Keratinocyte (primary cell): ENCODE measurements at regions not wholly inside any gene's neighbourhood (a gene's known extent, or its start where the extent isn't known, plus 50 kb on each side); places are given as distances from the start of the nearest gene placed in this dataset.
"Not testable (repeated sequence)": the region's sequence is repeated elsewhere in the genome, so short reads cannot be mapped to it uniquely, and the experiment has no call there.

Source experiments
- DNase-seq: peaks from one replicate; pipeline ENCODE4 v3.0.0-alpha.2; 2011; ENCODE audit warnings: low read depth, missing footprints, low spot score
- FAIRE-seq: peaks from 2 replicates; lab custom pipeline; 2011; peaks lifted over from hg19 to GRCh38; lab: Jason Lieb, UNC
- H2AFZ ChIP-seq: 2 replicates; pipeline ENCODE4 v1.6.0; 2012; ENCODE audit warnings: low read length, control low read depth, inconsistent platforms; ENCODE audit not compliant: control insufficient read depth
- H3K27ac ChIP-seq: 2 replicates; pipeline ENCODE4 v1.5.1; 2011; ENCODE audit warnings: low read length; ENCODE audit not compliant: control insufficient read depth, insufficient read depth
- H3K27me3 ChIP-seq: 3 replicates; pipeline ENCODE4 v1.6.0; 2011; ENCODE audit warnings: low read length; ENCODE audit not compliant: control insufficient read depth, insufficient read depth; ENCODE audit errors: extremely low read depth
- H3K36me3 ChIP-seq, 2 experiments: 2 replicates in 1 of 2; 3 replicates in 1 of 2; pipeline ENCODE4 v1.5.1; 2011; ENCODE audit warnings: low read length in 2 of 2, mild to moderate bottlenecking in 1 of 2; ENCODE audit not compliant: control insufficient read depth in 2 of 2, insufficient read depth in 2 of 2; ENCODE audit errors: extremely low read depth in 1 of 2
- H3K4me1 ChIP-seq: 3 replicates; pipeline ENCODE4 v1.5.1; 2011; ENCODE audit warnings: low read length; ENCODE audit not compliant: control insufficient read depth, insufficient read depth; ENCODE audit errors: extremely low read depth
- H3K4me2 ChIP-seq: 3 replicates; pipeline ENCODE4 v1.6.0; 2011; ENCODE audit warnings: low read depth, low read length; ENCODE audit not compliant: control insufficient read depth, insufficient read depth; ENCODE audit errors: extremely low read depth
- H3K4me3 ChIP-seq, 3 experiments: fragments of 200-600 bp in 1 of 3; sonication (generic) in 1 of 3; 2 replicates in 2 of 3; 3 replicates in 1 of 3; pipeline ENCODE4 v1.5.1; 2011 to 2016; ENCODE audit warnings: low read length in 3 of 3, mild to moderate bottlenecking in 3 of 3, control low read depth in 2 of 3, inconsistent platforms in 1 of 3, low read depth in 1 of 3, mixed read lengths in 1 of 3, mixed run types in 1 of 3, moderate library complexity in 1 of 3; ENCODE audit not compliant: control insufficient read depth in 2 of 3, insufficient read depth in 2 of 3; ENCODE audit errors: extremely low read depth in 1 of 3
- H3K79me2 ChIP-seq: 2 replicates; pipeline ENCODE4 v1.6.0; 2012; ENCODE audit warnings: low read length; ENCODE audit not compliant: control insufficient read depth, insufficient read depth
- H3K9ac ChIP-seq: 3 replicates; pipeline ENCODE4 v1.6.0; 2011; ENCODE audit warnings: low read length; ENCODE audit not compliant: control insufficient read depth, insufficient read depth; ENCODE audit errors: extremely low read depth
- H3K9me1 ChIP-seq: 3 replicates; pipeline ENCODE4 v1.6.0; 2011; ENCODE audit warnings: low read length; ENCODE audit not compliant: control insufficient read depth, insufficient read depth; ENCODE audit errors: extremely low read depth
- H3K9me3 ChIP-seq: 2 replicates; pipeline ENCODE4 v1.5.1; 2012; ENCODE audit warnings: low read depth, low read length; ENCODE audit not compliant: control insufficient read depth
- H4K20me1 ChIP-seq: 3 replicates; pipeline ENCODE4 v1.6.0; 2011; ENCODE audit warnings: low read length; ENCODE audit not compliant: control insufficient read depth, insufficient read depth; ENCODE audit errors: extremely low read depth
- CTCF ChIP-seq, 3 experiments: IDR thresholded peaks in 1 of 3; conservative IDR thresholded peaks in 1 of 3; optimal IDR thresholded peaks in 1 of 3; 2 replicates in 2 of 3; 3 replicates in 1 of 3; pipeline versions ENCODE3 to v1.5.1; 2011; ENCODE audit warnings: low read length in 3 of 3, mild to moderate bottlenecking in 3 of 3, moderate library complexity in 2 of 3, control low read depth in 1 of 3, inconsistent platforms in 1 of 3; ENCODE audit not compliant: insufficient read depth in 2 of 3; ENCODE audit errors: extremely low read depth in 1 of 3
- EZH2 ChIP-seq: IDR thresholded peaks from one replicate; pipeline ENCODE4 v1.6.1; 2012; ENCODE audit warnings: inconsistent platforms, mild to moderate bottlenecking, low read length, moderate library complexity
- dilution Hi-C: fragments of 300-500 bp; cut with MboI; formaldehyde crosslinking; loops from one replicate; pipeline ENCODE4 v1.7.0; 2020; ENCODE audit warnings: low sequenced_read_pairs; ENCODE audit not compliant: extremely low pct_ligation_motif_present

- no peaks in the 10 kb centered on the region for H3K36me3 ChIP-seq
- dilution Hi-C loops, result no loop called here
- H3K4me1 ChIP-seq, result no peaks in the 10 kb centered on the region
- no peak for FAIRE-seq
- no peak overlapping the region for H3K9ac ChIP-seq
- no peaks in the 10 kb centered on the region for H4K20me1 ChIP-seq
- H3K4me2 ChIP-seq, result no peak overlapping the region
- no peaks in the 10 kb centered on the region for H3K27me3 ChIP-seq
- H3K9me1 ChIP-seq, result no peaks in the 10 kb centered on the region
- no peak for DNase-seq
- H3K79me2 ChIP-seq, result no peaks in the 10 kb centered on the region
- no peak overlapping the region for H3K4me3 ChIP-seq
- H3K9me3 ChIP-seq, result no peaks in the 10 kb centered on the region
- TF ChIP-seq CTCF (optimal IDR thresholded peaks at IDR 0.05 in 1 of 3, IDR thresholded peaks at IDR 0.05 in 1 of 3, conservative IDR thresholded peaks at IDR 0.05 in 1 of 3; ENCODE audit: extremely low read depth in 1 of 3, insufficient read depth in 2 of 3, low read length in 3 of 3) (no peak), EZH2 (no peak)
- H3K27ac ChIP-seq, result no peak overlapping the region
- no peak overlapping the region for H2AFZ ChIP-seq
Observed at GRCh38 chr7:65301007-65301406, 72.6 kb upstream of the ZNF92 start.

- Histone ChIP-seq H2AFZ (no peak overlapping the region), H3K9me1 (no peaks in the 10 kb centered on the region), H4K20me1 (no peaks in the 10 kb centered on the region), H3K9ac (no peak overlapping the region), H3K27ac (no peak overlapping the region), H3K4me1 (no peaks in the 10 kb centered on the region), H3K4me3 (no peak overlapping the region), H3K36me3 (no peaks in the 10 kb centered on the region), H3K27me3 (no peaks in the 10 kb centered on the region), H3K4me2 (no peak overlapping the region), H3K9me3 (no peaks in the 10 kb centered on the region), H3K79me2 (no peaks in the 10 kb centered on the region)
- TF ChIP-seq CTCF (optimal IDR thresholded peaks at IDR 0.05 in 1 of 3, IDR thresholded peaks at IDR 0.05 in 1 of 3, conservative IDR thresholded peaks at IDR 0.05 in 1 of 3; ENCODE audit: extremely low read depth in 1 of 3, insufficient read depth in 2 of 3, low read length in 3 of 3), result no peak
- TF ChIP-seq EZH2, result no peak
- dilution Hi-C loops, result no loop called here
- FAIRE-seq (no peak), DNase-seq (no peak)
Observed at GRCh38 chr7:65295409-65295808, 78.2 kb upstream of the ZNF92 start.

- FAIRE-seq, DNase-seq, H3K4me1 ChIP-seq, H3K36me3 ChIP-seq, dilution Hi-C loops, H3K9ac ChIP-seq, H3K9me1 ChIP-seq, H2AFZ ChIP-seq, H3K79me2 ChIP-seq, H4K20me1 ChIP-seq, H3K4me2 ChIP-seq, H3K4me3 ChIP-seq, H3K27me3 ChIP-seq, H3K9me3 ChIP-seq, H3K27ac ChIP-seq: not testable (repeated sequence)
Observed at GRCh38 chr7:65290340-65290739, 83.3 kb upstream of the ZNF92 start.
